ENCODE measurements at regions not wholly inside any gene's neighbourhood (a gene's known extent, or its start where the extent isn't known, plus 50 kb on each side); places are given as distances from the start of the nearest gene placed in this dataset.

DNA sequence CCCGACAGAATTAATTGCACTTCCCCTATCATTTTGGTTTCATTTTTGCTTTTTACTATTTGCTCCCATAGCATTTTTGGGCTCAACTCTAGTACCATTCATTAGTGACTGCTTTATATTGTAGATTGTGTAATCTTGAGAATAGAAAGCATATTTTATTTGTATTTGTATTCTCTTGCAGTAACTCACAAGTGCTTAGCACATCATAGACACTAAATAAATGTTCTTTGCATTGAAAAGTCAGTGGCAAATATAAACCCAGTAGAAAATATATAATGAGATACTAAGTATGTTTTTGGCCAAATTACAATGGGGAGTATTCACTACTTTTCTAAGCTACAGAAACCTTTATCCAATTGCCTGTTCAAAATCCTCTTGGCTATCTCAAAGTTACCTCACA lies 359.7 kb upstream of the CAMK1G start:
- TF ChIP-seq, protein P1, sequence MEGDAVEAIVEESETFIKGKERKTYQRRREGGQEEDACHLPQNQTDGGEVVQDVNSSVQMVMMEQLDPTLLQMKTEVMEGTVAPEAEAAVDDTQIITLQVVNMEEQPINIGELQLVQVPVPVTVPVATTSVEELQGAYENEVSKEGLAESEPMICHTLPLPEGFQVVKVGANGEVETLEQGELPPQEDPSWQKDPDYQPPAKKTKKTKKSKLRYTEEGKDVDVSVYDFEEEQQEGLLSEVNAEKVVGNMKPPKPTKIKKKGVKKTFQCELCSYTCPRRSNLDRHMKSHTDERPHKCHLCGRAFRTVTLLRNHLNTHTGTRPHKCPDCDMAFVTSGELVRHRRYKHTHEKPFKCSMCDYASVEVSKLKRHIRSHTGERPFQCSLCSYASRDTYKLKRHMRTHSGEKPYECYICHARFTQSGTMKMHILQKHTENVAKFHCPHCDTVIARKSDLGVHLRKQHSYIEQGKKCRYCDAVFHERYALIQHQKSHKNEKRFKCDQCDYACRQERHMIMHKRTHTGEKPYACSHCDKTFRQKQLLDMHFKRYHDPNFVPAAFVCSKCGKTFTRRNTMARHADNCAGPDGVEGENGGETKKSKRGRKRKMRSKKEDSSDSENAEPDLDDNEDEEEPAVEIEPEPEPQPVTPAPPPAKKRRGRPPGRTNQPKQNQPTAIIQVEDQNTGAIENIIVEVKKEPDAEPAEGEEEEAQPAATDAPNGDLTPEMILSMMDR (IDR thresholded peaks at IDR 0.05; ENCODE audit: borderline replicate concordance, extremely low read depth, low read length, poor library complexity, severe bottlenecking) = no peak
- TF ChIP-seq EZH2 (IDR thresholded peaks at IDR 0.05; ENCODE audit: borderline replicate concordance, low read depth, low read length, severe bottlenecking) = no peak

Data from DND-41 (cell line).